NOMO-1 (cell line): ENCODE measurements at regions not wholly inside any gene's neighbourhood (a gene's known extent, or its start where the extent isn't known, plus 50 kb on each side); places are given as distances from the start of the nearest gene placed in this dataset.
"Not testable (repeated sequence)": the region's sequence is repeated elsewhere in the genome, so short reads cannot be mapped to it uniquely, and the experiment has no call there.

Experiments used
- DNase-seq, 2 experiments: peaks; one replicate each; lab custom pipeline; 2025; ENCODE audit not compliant: unreplicated experiment in 2 of 2; lab: John Stamatoyannopoulos, UW

DNA sequence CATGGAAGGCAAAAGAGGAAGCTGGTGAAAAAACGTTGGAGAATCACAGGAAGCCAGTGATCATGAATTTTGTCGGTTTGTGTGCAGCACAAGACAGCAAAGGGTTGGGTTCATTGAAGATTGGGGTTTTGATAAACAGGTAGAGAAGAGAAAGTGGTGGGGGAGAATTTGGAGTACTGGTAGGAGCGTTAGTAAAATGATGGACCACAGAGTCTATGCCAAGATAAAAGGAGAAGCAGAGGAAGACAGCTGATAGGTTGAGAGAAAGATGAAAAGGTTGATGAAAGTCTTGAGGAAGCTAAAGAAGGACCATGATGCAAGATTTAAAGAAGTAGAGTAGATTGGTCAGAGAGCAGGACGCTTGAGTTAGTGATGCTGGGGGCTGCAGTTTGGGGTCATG, 156.8 kb upstream of the POU3F1 start:
- DNase-seq, result peak in 1 of 2 experiments; percentile 35

DNA sequence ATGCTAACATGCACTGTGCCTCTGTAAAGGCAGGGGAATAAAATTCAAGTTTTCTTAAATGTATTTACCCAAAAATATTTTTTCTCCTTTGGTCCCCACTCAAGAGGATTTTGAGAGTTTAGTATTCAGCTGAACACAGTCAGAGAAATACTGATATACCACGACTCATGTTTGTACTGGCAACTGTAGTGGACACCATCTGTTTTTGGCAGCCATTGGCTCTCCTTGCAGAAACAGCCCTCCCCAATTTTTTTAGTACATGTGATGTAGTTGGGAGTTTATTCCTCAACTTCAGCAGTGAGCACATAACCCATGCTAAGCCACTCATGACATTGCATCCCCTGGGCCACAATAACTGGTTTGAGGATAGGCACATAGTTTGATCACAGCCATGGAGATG, 154.8 kb upstream of the POU3F1 start:
- no peak for DNase-seq

DNA sequence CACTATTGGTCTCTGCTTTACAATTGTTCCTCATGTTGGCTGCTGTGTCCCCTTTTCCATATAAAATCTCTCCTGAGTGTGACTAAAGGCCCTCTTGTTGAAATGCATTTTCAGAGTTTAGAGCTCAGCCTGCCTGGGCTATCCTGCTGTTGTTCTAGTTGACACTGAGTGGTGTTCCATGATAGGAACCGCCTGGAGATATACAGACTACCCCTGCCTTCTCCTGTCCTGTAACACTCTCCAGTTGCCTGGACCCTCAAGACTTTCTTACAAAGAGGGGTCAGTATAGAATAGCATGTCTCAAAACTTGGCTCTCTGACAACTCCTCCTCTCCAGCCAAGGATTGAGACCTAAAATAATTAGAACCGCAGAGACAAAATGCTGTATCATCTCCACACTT, 152.0 kb upstream of the POU3F1 start:
- DNase-seq, result no peak

DNA sequence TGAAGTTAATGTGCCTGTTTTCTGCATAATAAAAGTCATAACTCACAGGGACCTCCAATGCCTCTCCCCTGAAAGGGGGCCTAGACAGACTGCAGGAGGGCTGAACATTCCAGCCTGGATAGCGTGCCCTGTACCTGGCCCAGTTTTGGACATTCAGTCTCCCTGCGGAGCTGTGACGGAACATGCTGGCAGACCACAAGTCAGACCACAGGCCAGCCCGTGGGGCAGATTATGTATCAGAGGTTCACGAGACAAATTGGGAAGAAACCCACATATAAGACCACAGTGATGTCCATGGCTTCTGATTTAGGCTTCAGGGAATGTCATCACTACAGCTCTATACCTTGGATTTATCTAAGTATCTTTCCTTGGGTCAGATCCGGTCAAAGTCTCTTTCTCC, 151.5 kb upstream of the POU3F1 start:
- DNase-seq, result no peak

- DNase-seq, result no peak
These were observed 150.9 kb upstream of the POU3F1 start for GRCh38 chr1:38197312-38198061.

DNA sequence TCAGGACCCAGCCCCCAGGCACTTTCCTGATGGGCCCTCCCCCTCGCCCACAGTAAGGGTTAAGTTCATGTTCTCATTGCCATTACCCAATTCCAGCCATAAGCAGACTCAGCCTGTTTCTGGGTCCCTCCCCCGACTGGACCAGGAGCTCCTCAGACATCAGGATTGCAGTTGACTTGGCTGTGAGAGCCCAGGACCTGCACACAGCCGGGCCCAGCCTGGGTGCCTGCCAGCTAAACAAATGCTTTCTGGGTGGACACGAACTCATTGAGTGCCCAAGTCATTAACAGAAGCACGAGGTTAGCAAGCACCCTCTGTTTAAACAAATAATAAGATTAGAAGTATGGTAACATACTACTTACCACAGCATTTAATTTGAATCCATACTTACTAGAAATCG, 147.9 kb upstream of the POU3F1 start:
- no peak for DNase-seq

DNA sequence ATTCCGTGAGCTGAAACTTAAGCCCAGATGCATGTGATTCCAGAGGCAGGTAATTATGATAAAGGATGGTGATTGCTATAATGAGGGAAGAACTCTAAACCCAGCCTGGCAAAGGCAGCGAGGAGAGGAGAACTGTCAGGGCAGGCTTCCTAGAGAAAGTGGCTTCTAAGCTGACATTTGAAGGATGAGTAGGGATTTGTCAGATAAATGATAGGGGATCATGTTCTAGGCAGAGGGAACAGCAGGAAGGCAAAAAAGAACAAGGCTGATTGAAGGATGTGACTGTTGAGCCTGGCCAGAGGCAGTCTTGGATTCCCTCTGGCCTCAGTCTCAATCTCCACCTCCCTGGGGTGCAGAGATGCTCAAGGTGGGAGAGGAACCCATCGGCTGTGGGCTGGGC, 146.4 kb upstream of the POU3F1 start:
- no peak for DNase-seq

- peak in 1 of 2 experiments; percentile 16 for DNase-seq
These were observed 144.9 kb upstream of the POU3F1 start for GRCh38 chr1:38191461-38191860.

- peak; percentile 14 to 30 for DNase-seq
These were observed 144.4 kb upstream of the POU3F1 start for GRCh38 chr1:38190983-38191382.

DNA sequence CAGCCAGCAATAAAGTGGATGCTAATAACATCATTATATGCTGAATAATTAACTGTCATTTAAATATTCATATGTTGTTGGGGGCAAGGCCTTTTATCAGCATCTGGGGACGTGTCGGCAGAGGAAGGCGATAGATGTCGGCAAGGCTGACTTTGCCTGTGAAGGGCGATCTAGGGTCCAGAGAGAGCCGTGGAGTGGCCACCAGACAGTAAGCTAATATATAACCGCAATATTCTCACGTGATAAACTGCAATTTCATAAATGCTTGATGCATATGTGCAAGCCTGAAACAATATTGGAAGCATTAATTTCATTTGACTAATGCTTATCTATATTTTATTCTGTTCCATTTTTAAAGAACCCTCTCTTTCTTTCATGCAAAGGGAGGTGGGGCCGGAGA, 141.0 kb upstream of the POU3F1 start:
- no peak for DNase-seq

DNA sequence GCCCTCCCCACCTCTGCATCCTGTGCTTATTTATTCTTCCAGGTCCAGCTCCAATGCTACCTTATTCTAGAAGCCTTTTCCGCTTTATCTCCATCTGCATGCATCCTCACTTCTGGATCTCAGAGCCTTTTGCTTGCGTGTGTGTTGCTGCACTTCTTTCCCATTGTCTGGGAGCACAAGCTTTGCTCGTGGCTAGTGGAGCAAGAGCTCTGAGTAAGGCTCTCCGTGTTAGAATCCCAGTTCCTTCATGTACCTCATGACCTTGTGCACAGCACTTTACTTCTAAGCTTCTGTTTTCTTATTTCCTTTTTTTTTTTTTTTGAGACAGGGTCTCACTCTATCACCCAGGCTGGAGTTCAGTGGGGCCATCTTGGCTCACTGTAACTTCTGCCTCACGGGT, 140.0 kb upstream of the POU3F1 start:
- no peak for DNase-seq

- no peak for DNase-seq
These were observed 139.3 kb upstream of the POU3F1 start for GRCh38 chr1:38185913-38186312.

- no peak for DNase-seq
These were observed 137.2 kb upstream of the POU3F1 start for GRCh38 chr1:38183747-38184146.

- DNase-seq, result no peak
These were observed 136.5 kb upstream of the POU3F1 start for GRCh38 chr1:38183096-38183495.

DNA sequence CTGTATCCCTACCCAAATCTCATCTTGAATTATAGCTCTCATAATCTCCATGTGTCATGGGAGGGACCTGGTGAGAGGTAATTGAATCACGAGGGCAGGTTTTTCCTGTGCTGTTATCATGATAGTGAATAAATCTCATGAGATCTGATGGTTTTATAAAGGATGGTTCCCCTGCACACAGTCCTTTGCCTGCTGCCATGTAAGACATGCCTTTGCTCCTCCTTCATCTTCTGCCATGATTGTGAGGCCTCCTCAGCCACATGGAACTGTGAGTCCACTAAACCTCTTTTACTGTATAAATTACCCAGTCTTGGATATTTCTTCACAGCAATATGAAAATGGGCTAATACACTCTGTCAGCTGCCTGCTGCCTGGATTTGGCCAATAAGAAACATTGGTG, 133.8 kb upstream of the POU3F1 start:
- not testable (repeated sequence) for DNase-seq

DNA sequence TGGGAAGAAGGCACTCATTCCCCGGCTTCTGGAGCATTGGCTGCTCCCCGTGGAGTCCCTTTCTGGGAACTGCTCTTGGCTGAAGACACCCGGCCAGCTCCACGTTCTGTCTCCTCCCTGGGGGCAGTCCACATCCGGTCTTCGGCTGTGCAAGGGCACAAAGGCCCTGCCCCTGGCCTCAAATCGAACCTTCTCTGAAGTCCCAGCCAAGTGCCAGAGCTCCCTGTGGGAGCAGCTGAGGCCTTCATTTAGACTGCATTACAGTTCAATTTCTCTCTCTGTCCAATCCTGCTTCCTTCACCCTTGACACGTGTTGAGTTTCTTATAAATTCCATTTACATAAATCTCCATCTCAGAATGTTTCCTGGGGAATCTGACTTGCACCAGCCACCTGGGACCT, 132.9 kb upstream of the POU3F1 start:
- DNase-seq, result no peak

DNA sequence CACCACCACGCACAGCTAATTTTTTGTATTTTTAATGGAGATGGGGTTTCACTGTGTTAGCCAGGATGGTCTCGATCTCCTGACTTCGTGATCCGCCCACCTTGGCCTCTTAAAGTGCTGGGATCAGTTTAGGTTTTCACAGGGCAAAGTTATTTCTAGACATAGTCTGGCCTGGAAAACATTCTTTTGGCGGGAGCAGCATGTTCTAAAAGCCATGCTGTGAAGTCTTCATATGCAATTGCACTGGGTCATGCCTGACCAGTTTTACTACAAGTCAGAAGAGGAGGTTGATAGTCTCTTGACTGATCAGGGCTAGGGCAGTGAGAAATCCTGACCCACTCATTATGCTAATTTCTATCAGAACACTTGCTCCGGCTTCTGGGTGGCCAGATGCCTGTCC, 131.6 kb upstream of the POU3F1 start:
- DNase-seq, result no peak

- no peak for DNase-seq
These were observed 128.5 kb upstream of the POU3F1 start for GRCh38 chr1:38175121-38175520.

- DNase-seq, result peak; percentile 70 to 91
These were observed 127.3 kb upstream of the POU3F1 start for GRCh38 chr1:38173848-38174247.

- peak; percentile 50 to 72 for DNase-seq
These were observed 126.7 kb upstream of the POU3F1 start for GRCh38 chr1:38173157-38173831.

DNA sequence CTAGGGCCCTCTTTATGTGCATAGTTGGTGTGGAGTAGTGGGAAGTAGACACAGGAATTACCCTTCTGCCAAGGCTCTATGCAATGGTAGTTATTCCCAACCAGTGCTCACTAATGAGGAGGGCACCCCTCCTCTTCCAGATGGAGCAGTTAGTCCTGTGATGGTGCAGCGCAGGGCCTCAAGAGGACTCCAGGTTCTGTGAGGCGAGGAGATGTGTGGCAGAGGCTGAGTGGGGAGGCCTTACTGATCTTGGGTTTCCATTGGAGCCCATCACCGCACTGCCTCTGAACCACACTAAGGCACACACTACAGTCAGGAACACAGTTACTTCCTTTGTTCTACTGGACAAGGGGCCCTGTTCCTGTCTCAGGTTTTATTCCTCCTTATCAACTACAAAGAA, 122.5 kb upstream of the POU3F1 start:
- DNase-seq, result no peak

DNA sequence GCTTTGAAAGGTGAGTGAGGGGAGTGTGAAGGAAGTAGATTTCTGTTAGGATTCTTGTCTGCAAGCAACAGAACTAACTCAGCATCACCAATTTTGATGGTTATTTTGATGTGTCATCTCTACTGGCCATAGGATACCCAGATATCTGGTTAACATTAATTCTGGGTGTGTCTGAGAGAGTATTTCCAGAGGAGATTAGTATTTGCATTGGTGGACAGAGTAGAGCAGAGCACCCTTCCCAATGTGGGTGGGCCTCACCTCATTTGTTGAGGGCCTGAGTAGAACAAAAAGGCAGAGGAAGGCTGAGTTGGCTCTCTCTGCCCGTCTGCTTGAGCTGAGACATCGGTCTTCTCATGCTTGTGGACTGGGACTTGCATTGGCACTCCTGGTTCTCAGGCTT, 121.8 kb upstream of the POU3F1 start:
- DNase-seq, result no peak
